Liver (tissue), 8 donors: ENCODE measurements at regions not wholly inside any gene's neighbourhood (a gene's known extent, or its start where the extent isn't known, plus 50 kb on each side); places are given as distances from the start of the nearest gene placed in this dataset.

Source experiments
- DNase-seq: peaks from one replicate; pipeline ENCODE4 v3.0.0-alpha.2; 2017; ENCODE audit warnings: low spot score
- H3K27ac ChIP-seq, 2 donors: one replicate each; pipeline ENCODE4 v1.7.0; 2013; ENCODE audit warnings: inconsistent platforms in 2 of 2, low read length in 2 of 2, control low read depth in 1 of 2, low read depth in 1 of 2, mild to moderate bottlenecking in 1 of 2
- H3K27me3 ChIP-seq, 4 donors: one replicate each; pipeline versions ENCODE4 v1.6.1 to v1.7.0; 2013; ENCODE audit warnings: low read length in 3 of 4, inconsistent platforms in 1 of 4, mild to moderate bottlenecking in 1 of 4, moderate library complexity in 1 of 4; ENCODE audit not compliant: control insufficient read depth in 4 of 4, insufficient read depth in 4 of 4
- H3K36me3 ChIP-seq, 4 donors: one replicate each; pipeline versions ENCODE4 v1.6.1 to v1.7.0; 2013; ENCODE audit warnings: low read length in 3 of 4, mild to moderate bottlenecking in 3 of 4, low read depth in 1 of 4, moderate library complexity in 1 of 4; ENCODE audit not compliant: control insufficient read depth in 4 of 4, insufficient read depth in 3 of 4
- H3K4me1 ChIP-seq, 4 donors: one replicate each; pipeline versions ENCODE4 v1.6.1 to v1.7.0; 2013; ENCODE audit warnings: low read length in 3 of 4, mild to moderate bottlenecking in 3 of 4, moderate library complexity in 1 of 4; ENCODE audit not compliant: control insufficient read depth in 4 of 4, insufficient read depth in 4 of 4
- H3K4me3 ChIP-seq, 3 donors: one replicate each; pipeline versions ENCODE4 v1.6.1 to v1.7.0; 2013; ENCODE audit warnings: low read length in 3 of 3, control low read depth in 1 of 3, low read depth in 1 of 3, mild to moderate bottlenecking in 1 of 3
- H3K9ac ChIP-seq, 2 donors: one replicate each; pipeline ENCODE4 v1.7.0; 2013; ENCODE audit warnings: low read length in 2 of 2, mild to moderate bottlenecking in 2 of 2, moderate library complexity in 2 of 2, control low read depth in 1 of 2, low read depth in 1 of 2
- H3K9me3 ChIP-seq, 4 donors: one replicate each; pipeline versions ENCODE4 v1.6.1 to v1.7.0; 2013; ENCODE audit warnings: low read length in 3 of 4; ENCODE audit not compliant: control insufficient read depth in 4 of 4
- ATF3 ChIP-seq: IDR thresholded peaks from 2 replicates; pipeline ENCODE4 v1.6.1; 2016; ENCODE audit warnings: antibody characterized with exemption
- EGR1 ChIP-seq, 2 donors: IDR thresholded peaks; 2 replicates each; pipeline ENCODE4 v1.6.1; 2016 to 2018; ENCODE audit warnings: antibody characterized with exemption in 2 of 2, low read depth in 2 of 2
- FOXA1 ChIP-seq: IDR thresholded peaks from 2 replicates; pipeline ENCODE4 v1.6.1; 2016; ENCODE audit warnings: antibody characterized with exemption
- FOXA2 ChIP-seq: IDR thresholded peaks from 2 replicates; pipeline ENCODE4 v1.6.1; 2016; ENCODE audit warnings: antibody characterized with exemption
- GABPA ChIP-seq, 2 donors: IDR thresholded peaks in 1 of 2; conservative IDR thresholded peaks in 1 of 2; 2 replicates each; pipeline ENCODE4 v1.6.1; 2016; ENCODE audit warnings: antibody characterized with exemption in 2 of 2, mild to moderate bottlenecking in 1 of 2, moderate library complexity in 1 of 2
- HNF4A ChIP-seq, 2 donors: conservative IDR thresholded peaks; 2 replicates each; pipeline ENCODE4 v1.6.1; 2016; ENCODE audit warnings: antibody characterized with exemption in 2 of 2, mild to moderate bottlenecking in 2 of 2
- HNF4G ChIP-seq: IDR thresholded peaks from 2 replicates; pipeline ENCODE4 v1.6.1; 2016; ENCODE audit warnings: antibody characterized with exemption
- JUND ChIP-seq, 2 donors: IDR thresholded peaks; 2 replicates each; pipeline ENCODE4 v1.6.1; 2016; ENCODE audit warnings: antibody characterized with exemption in 2 of 2
- MAX ChIP-seq: IDR thresholded peaks from 2 replicates; pipeline ENCODE4 v1.6.1; 2016; ENCODE audit warnings: antibody characterized with exemption
- NR2F2 ChIP-seq: IDR thresholded peaks from 2 replicates; pipeline ENCODE4 v1.6.1; 2016; ENCODE audit warnings: antibody characterized with exemption
- RAD21 ChIP-seq, 2 donors: IDR thresholded peaks; 2 replicates each; pipeline ENCODE4 v1.6.1; 2016; ENCODE audit warnings: antibody characterized with exemption in 2 of 2, mild to moderate bottlenecking in 2 of 2
- REST ChIP-seq: IDR thresholded peaks from 2 replicates; pipeline ENCODE4 v1.6.1; 2016; ENCODE audit warnings: antibody characterized with exemption, mild to moderate bottlenecking
- RXRA ChIP-seq, 2 donors: IDR thresholded peaks; 2 replicates each; pipeline ENCODE4 v1.6.1; 2017 to 2018; ENCODE audit warnings: antibody characterized with exemption in 2 of 2, mild to moderate bottlenecking in 1 of 2
- SP1 ChIP-seq: IDR thresholded peaks from 2 replicates; pipeline ENCODE4 v1.6.1; 2018; ENCODE audit warnings: antibody characterized with exemption, mild to moderate bottlenecking
- TAF1 ChIP-seq: conservative IDR thresholded peaks from 2 replicates; pipeline ENCODE4 v1.6.1; 2016; ENCODE audit warnings: antibody characterized with exemption, mild to moderate bottlenecking
- YY1 ChIP-seq: IDR thresholded peaks from 2 replicates; pipeline ENCODE4 v1.6.1; 2016; ENCODE audit warnings: antibody characterized with exemption, mild to moderate bottlenecking
- WGBS: extraction: QIAGEN DNeasy Blood & Tissue Kit; methylation state at CpG from one replicate; pipeline ENCODE4 v1.1.7; 2013; 5-methylcytosine and 5-hydroxymethylcytosine counted together
- TF ChIP-seq, protein P1 (sequence below): IDR thresholded peaks from 2 replicates; pipeline ENCODE4 v1.6.1; 2016; ENCODE audit warnings: antibody characterized with exemption
- TF ChIP-seq, protein P2 (sequence below): fragments of 150-350 bp; IDR thresholded peaks from 2 replicates; pipeline ENCODE4 v1.5.1; 2017; ENCODE audit warnings: improper control_type of control experiment, low read depth, low read length; ENCODE audit not compliant: missing input control
- donor health status: healthy.
- donor health status: healthy.
- donor health status: healthy.
- donor health status: healthy.
- donor health status: healthy.

DNA sequence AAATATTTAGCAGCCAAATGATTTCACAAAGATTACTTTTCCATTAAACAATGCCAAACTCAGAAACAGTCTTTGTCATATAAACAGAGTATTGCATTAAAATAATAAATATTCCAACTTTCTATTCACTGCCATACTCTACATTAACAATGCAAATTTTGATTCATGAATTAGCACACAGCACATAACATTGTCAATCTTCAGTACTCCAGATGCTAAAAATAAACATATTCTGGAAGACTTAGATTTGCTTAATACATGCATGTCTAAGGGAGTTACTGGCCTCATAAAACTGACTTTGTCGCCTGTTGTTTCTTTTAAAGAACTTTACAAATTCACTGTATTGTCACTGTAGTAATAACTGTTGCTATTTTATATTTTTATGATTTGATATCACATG is 131.6 kb downstream of the TMEM144 start:
- H3K9me3 ChIP-seq = no peaks in the 10 kb centered on the region
- DNase-seq = no peak
- no peak overlapping the region for H3K9ac ChIP-seq
- no peaks in the 10 kb centered on the region for H3K36me3 ChIP-seq
- H3K27ac ChIP-seq = no peak overlapping the region
- no peak for TF ChIP-seq YY1
- no peak for TF ChIP-seq MAX
- no peak for TF ChIP-seq TAF1
- no peak for TF ChIP-seq FOXA2
- TF ChIP-seq, protein P1, sequence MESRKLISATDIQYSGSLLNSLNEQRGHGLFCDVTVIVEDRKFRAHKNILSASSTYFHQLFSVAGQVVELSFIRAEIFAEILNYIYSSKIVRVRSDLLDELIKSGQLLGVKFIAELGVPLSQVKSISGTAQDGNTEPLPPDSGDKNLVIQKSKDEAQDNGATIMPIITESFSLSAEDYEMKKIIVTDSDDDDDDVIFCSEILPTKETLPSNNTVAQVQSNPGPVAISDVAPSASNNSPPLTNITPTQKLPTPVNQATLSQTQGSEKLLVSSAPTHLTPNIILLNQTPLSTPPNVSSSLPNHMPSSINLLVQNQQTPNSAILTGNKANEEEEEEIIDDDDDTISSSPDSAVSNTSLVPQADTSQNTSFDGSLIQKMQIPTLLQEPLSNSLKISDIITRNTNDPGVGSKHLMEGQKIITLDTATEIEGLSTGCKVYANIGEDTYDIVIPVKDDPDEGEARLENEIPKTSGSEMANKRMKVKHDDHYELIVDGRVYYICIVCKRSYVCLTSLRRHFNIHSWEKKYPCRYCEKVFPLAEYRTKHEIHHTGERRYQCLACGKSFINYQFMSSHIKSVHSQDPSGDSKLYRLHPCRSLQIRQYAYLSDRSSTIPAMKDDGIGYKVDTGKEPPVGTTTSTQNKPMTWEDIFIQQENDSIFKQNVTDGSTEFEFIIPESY = no peak
- TF ChIP-seq ATF3 = no peak
- TF ChIP-seq RAD21 (IDR thresholded peaks at IDR 0.05) = no peak
- TF ChIP-seq RXRA (IDR thresholded peaks at IDR 0.05) = no peak
- TF ChIP-seq GABPA (IDR thresholded peaks at IDR 0.05 in 1 of 2, conservative IDR thresholded peaks at IDR 0.05 in 1 of 2) = no peak
- TF ChIP-seq FOXA1 = no peak
- no peak for TF ChIP-seq EGR1 (IDR thresholded peaks at IDR 0.05; ENCODE audit: low read depth in 2 of 2)
- TF ChIP-seq NR2F2 = no peak
- TF ChIP-seq REST = no peak
- TF ChIP-seq HNF4A (conservative IDR thresholded peaks at IDR 0.05) = no peak
- TF ChIP-seq, protein P2, sequence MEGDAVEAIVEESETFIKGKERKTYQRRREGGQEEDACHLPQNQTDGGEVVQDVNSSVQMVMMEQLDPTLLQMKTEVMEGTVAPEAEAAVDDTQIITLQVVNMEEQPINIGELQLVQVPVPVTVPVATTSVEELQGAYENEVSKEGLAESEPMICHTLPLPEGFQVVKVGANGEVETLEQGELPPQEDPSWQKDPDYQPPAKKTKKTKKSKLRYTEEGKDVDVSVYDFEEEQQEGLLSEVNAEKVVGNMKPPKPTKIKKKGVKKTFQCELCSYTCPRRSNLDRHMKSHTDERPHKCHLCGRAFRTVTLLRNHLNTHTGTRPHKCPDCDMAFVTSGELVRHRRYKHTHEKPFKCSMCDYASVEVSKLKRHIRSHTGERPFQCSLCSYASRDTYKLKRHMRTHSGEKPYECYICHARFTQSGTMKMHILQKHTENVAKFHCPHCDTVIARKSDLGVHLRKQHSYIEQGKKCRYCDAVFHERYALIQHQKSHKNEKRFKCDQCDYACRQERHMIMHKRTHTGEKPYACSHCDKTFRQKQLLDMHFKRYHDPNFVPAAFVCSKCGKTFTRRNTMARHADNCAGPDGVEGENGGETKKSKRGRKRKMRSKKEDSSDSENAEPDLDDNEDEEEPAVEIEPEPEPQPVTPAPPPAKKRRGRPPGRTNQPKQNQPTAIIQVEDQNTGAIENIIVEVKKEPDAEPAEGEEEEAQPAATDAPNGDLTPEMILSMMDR = no peak
- no peak for TF ChIP-seq HNF4G
- no peak for TF ChIP-seq JUND (IDR thresholded peaks at IDR 0.05)
- TF ChIP-seq SP1 = no peak
- no peaks in the 10 kb centered on the region for H3K27me3 ChIP-seq
- 92% methylated on average over 1 of the region's 1 CpG for WGBS
- no peak overlapping the region for H3K4me3 ChIP-seq
- no peaks in the 10 kb centered on the region for H3K4me1 ChIP-seq

DNA sequence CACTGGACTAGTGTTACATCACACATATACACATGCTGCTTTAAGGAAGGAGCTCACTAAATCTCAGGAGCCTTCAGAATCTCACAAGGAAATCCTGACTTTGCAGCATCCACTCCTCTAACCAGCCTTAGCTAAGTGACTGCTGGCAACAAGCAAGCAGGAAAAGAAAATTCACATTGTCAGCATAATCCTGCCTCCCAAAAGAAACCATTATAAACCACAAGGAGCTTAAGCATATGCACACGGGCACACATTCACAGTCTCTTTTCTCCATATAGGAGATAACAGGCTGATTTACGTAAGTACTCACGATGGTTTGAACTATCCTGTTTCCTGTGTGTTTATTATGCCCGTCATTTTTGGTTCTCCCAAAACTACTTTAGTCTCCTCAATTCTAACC is 136.3 kb downstream of the TMEM144 start:
- no peak overlapping the region for H3K9ac ChIP-seq
- no peaks in the 10 kb centered on the region for H3K9me3 ChIP-seq
- no peaks in the 10 kb centered on the region for H3K36me3 ChIP-seq
- DNase-seq = no peak
- no peaks in the 10 kb centered on the region for H3K27me3 ChIP-seq
- whole genome bisulfite sequencing = 56% methylated on average over 4 of the region's 4 CpGs
- no peak overlapping the region for H3K27ac ChIP-seq
- no peak overlapping the region for H3K4me3 ChIP-seq
- H3K4me1 ChIP-seq = no peaks in the 10 kb centered on the region
- TF ChIP-seq HNF4G (no peak), FOXA2 (no peak), FOXA1 (no peak), RAD21 (IDR thresholded peaks at IDR 0.05) (no peak), NR2F2 (no peak), YY1 (no peak), ATF3 (no peak), JUND (IDR thresholded peaks at IDR 0.05) (no peak), HNF4A (conservative IDR thresholded peaks at IDR 0.05) (no peak), EGR1 (IDR thresholded peaks at IDR 0.05; ENCODE audit: low read depth in 2 of 2) (no peak), REST (no peak), TAF1 (no peak), RXRA (IDR thresholded peaks at IDR 0.05) (no peak)
- TF ChIP-seq, protein P1 = no peak
